Naive thymus-derived CD4-positive, alpha-beta T cell (primary cell): ENCODE measurements at regions not wholly inside any gene's neighbourhood (a gene's known extent, or its start where the extent isn't known, plus 50 kb on each side); places are given as distances from the start of the nearest gene placed in this dataset.

ENCODE experiments used
- ATAC-seq: fragments of 150-1000 bp; cut with Tn5 transposase; 2 replicates; pipeline ENCODE4 v1.10.0; 2021; ENCODE audit warnings: mild to moderate bottlenecking, moderate library complexity
- CTCF ChIA-PET: fragments of 350-600 bp; sonication (Branson Sonifier 250); formaldehyde crosslinking; loops from one replicate; lab custom pipeline; 2021; ENCODE audit warnings: antibody characterized with exemption; lab: Charles Lee
- POLR2A ChIA-PET: fragments of 350-600 bp; sonication (Branson Sonifier 250); formaldehyde crosslinking; loops from one replicate; lab custom pipeline; 2021; ENCODE audit warnings: antibody characterized with exemption, inconsistent platforms; lab: Charles Lee
- DNase-seq, 9 donors: peaks; one replicate each; pipeline versions ENCODE4 v3.0.0 to v3.0.0-alpha.2; 2020 to 2022; ENCODE audit warnings: mixed read lengths in 1 of 9
- H3K27ac ChIP-seq: one replicate; pipeline ENCODE4 v1.7.0; 2013; ENCODE audit warnings: mild to moderate bottlenecking, low read depth, low read length, moderate library complexity
- H3K27me3 ChIP-seq, 2 donors: one replicate each; pipeline ENCODE4 v1.7.0; 2013; ENCODE audit warnings: low read length in 2 of 2, mild to moderate bottlenecking in 2 of 2, moderate library complexity in 2 of 2; ENCODE audit not compliant: control insufficient read depth in 2 of 2, insufficient read depth in 2 of 2
- H3K36me3 ChIP-seq, 3 experiments: 1 replicate in 2 of 3; 2 replicates in 1 of 3; pipeline ENCODE4 v1.7.0; 2013; ENCODE audit warnings: low read length in 3 of 3, mild to moderate bottlenecking in 3 of 3, moderate library complexity in 1 of 3; ENCODE audit not compliant: insufficient read depth in 3 of 3, control insufficient read depth in 2 of 3
- H3K4me1 ChIP-seq, 2 donors: one replicate each; pipeline ENCODE4 v1.7.0; 2013; ENCODE audit warnings: low read length in 2 of 2, mild to moderate bottlenecking in 2 of 2, moderate library complexity in 1 of 2; ENCODE audit not compliant: control insufficient read depth in 2 of 2, insufficient read depth in 2 of 2
- H3K4me3 ChIP-seq: 2 replicates; pipeline ENCODE4 v1.7.0; 2013; ENCODE audit warnings: mild to moderate bottlenecking, low read length
- H3K9me3 ChIP-seq, 3 experiments: 1 replicate in 2 of 3; 2 replicates in 1 of 3; pipeline ENCODE4 v1.7.0; 2013; ENCODE audit warnings: low read length in 3 of 3; ENCODE audit not compliant: control insufficient read depth in 2 of 3
- H3K27ac Mint-ChIP-seq, 9 donors: one replicate each; pipeline ENCODE4 v1.8.0; 2020 to 2022; ENCODE audit warnings: mixed read lengths in 9 of 9, mild to moderate bottlenecking in 8 of 9, moderate library complexity in 5 of 9, inconsistent platforms in 2 of 9
- H3K27me3 Mint-ChIP-seq, 5 donors: one replicate each; pipeline ENCODE4 v1.8.0; 2021 to 2022; ENCODE audit warnings: mixed read lengths in 5 of 5, mild to moderate bottlenecking in 1 of 5
- H3K36me3 Mint-ChIP-seq, 5 donors: one replicate each; pipeline ENCODE4 v1.8.0; 2020 to 2022; ENCODE audit warnings: mixed read lengths in 5 of 5, mild to moderate bottlenecking in 3 of 5, inconsistent platforms in 1 of 5
- H3K4me1 Mint-ChIP-seq, 7 donors: one replicate each; pipeline ENCODE4 v1.8.0; 2020 to 2022; ENCODE audit warnings: mixed read lengths in 7 of 7, mild to moderate bottlenecking in 3 of 7, inconsistent platforms in 1 of 7
- H3K4me3 Mint-ChIP-seq, 10 donors: one replicate each; pipeline ENCODE4 v1.8.0; 2020 to 2022; ENCODE audit warnings: mild to moderate bottlenecking in 10 of 10, mixed read lengths in 10 of 10, moderate library complexity in 6 of 10, inconsistent platforms in 2 of 10
- H3K9me3 Mint-ChIP-seq, 11 donors: one replicate each; pipeline ENCODE4 v1.8.0; 2020 to 2022; ENCODE audit warnings: mixed read lengths in 11 of 11, mild to moderate bottlenecking in 4 of 11, inconsistent platforms in 1 of 11, moderate library complexity in 1 of 11
- intact Hi-C, 2 donors: fragments of 100-400 bp; cut with micrococcal nuclease; formaldehyde crosslinking; loops; one replicate each; pipeline ENCODE4 v1.15.1; 2023

- no peak for DNase-seq
- Histone ChIP-seq H3K27me3 (no peaks in the 10 kb centered on the region), H3K27ac (no peak overlapping the region), H3K4me3 (no peak overlapping the region), H3K4me1 (no peaks in the 10 kb centered on the region), H3K36me3 (no peaks in the 10 kb centered on the region), H3K9me3 (no peaks in the 10 kb centered on the region)
- Mint-ChIP-seq H3K27ac (no peak overlapping the region), H3K27me3 (peaks cover 0 to 23% (median 8%) of the 10 kb centered on the region in 5 donors), H3K36me3 (no peaks in the 10 kb centered on the region), H3K4me3 (no peak overlapping the region), H3K4me1 (no peaks in the 10 kb centered on the region), H3K9me3 (peaks cover 0 to 7% (median 0%) of the 10 kb centered on the region in 11 donors)
- intact Hi-C loops = no loop called here
- ChIA-PET CTCF (no interaction called here), POLR2A (no interaction called here)
- no peak for ATAC-seq
Observed at GRCh38 chr18:986051-986450, 81.4 kb downstream of the ADCYAP1 start.

DNA sequence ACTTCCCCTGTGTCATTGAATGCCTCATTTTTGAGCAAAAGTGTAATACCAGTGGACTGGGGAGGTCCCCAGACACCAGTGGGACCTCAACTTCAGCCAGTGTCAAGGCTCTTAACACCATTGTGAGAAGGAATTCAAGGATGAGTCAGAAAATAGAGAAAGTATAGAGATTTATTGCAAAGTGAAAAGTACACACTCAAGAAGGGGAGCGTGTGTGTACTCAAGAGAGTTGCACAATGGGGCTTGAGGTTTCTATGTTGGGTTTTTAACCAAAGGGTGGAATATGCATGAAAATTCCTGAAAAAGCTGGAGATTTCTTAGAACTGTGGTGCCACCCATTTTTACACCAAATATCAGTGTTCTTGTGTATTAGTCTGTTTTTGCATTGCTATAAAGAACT is 81.9 kb downstream of the ADCYAP1 start:
- Mint-ChIP-seq H3K4me3 (no peak overlapping the region), H3K36me3 (no peaks in the 10 kb centered on the region), H3K27me3 (peaks cover 0 to 27% (median 8%) of the 10 kb centered on the region in 5 donors), H3K4me1 (no peaks in the 10 kb centered on the region), H3K9me3 (peaks cover 0 to 7% (median 0%) of the 10 kb centered on the region in 11 donors), H3K27ac (no peak overlapping the region)
- POLR2A ChIA-PET = no interaction called here
- DNase-seq (no peak), ATAC-seq (no peak)
- H3K27me3 ChIP-seq = no peaks in the 10 kb centered on the region
- no peak overlapping the region for H3K4me3 ChIP-seq
- CTCF ChIA-PET = no interaction called here
- H3K9me3 ChIP-seq = no peaks in the 10 kb centered on the region
- intact Hi-C loops = no loop called here
- H3K27ac ChIP-seq = no peak overlapping the region
- H3K4me1 ChIP-seq = no peaks in the 10 kb centered on the region
- no peaks in the 10 kb centered on the region for H3K36me3 ChIP-seq

DNA sequence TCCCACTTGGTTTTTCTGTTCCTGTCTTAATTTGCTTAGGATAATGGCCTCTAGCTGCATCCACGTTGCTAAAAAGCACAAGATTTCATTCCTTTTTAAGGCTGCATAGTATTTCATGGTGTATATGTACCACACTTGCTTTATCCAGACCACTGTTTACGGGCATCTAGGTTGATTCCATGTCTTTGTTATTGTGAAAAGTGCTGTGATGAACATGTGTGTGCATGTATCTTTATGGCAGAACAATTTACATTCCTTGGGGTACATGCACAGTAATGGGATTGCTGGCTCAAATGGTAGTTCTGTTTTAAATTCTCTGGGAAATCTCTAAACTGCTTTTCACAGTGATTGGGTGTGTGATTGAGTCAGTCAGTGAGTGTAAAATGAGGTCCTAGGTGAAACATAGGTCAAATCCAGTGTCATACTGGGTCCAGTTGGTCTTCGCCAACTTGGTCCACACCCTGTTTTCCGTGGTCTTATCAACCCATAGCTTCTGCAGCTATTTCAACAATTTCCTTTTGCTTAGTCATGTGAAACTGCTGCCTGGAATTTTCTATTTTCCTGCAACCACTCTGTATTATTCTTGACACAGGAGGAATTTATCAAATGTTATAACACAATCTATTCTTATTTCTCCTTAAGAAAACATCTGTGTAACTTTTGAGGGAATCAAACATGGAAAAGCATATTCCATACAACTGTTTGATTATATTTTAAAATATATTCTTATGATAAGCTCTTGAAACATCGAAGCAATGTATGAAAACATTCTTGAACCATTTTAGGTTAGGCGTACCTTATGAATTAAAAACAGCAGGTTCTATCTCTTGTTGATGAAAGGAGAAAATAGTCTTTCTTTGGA is 82.9 kb downstream of the ADCYAP1 start:
- CTCF ChIA-PET = no interaction called here
- intact Hi-C loops = no loop called here
- H3K36me3 Mint-ChIP-seq = no peaks in the 10 kb centered on the region

GRCh38 chr18:989425-989824 is 84.8 kb downstream of the ADCYAP1 start:
- no peak overlapping the region for H3K27ac ChIP-seq
- no peak overlapping the region for H3K4me3 ChIP-seq
- DNase-seq (no peak), ATAC-seq (no peak)
- H3K9me3 ChIP-seq = no peaks in the 10 kb centered on the region
- ChIA-PET CTCF (no interaction called here), POLR2A (no interaction called here)
- Mint-ChIP-seq H3K36me3 (no peaks in the 10 kb centered on the region), H3K9me3 (peaks cover 0 to 9% (median 3%) of the 10 kb centered on the region in 11 donors), H3K27ac (no peak overlapping the region), H3K4me3 (no peak overlapping the region), H3K4me1 (no peaks in the 10 kb centered on the region), H3K27me3 (peaks cover 0 to 29% (median 14%) of the 10 kb centered on the region in 5 donors)
- intact Hi-C loops = no loop called here
- no peaks in the 10 kb centered on the region for H3K36me3 ChIP-seq
- H3K4me1 ChIP-seq = no peaks in the 10 kb centered on the region
- H3K27me3 ChIP-seq = no peaks in the 10 kb centered on the region

More for the DNA sequence above, 82.9 kb downstream of the ADCYAP1 start:
- POLR2A ChIA-PET = no interaction called here
- DNase-seq = no peak
- H3K4me3 Mint-ChIP-seq = no peak overlapping the region
- H3K9me3 ChIP-seq = no peaks in the 10 kb centered on the region
- H3K4me3 ChIP-seq = no peak overlapping the region
- H3K27ac Mint-ChIP-seq = no peak overlapping the region
- H3K4me1 ChIP-seq = no peaks in the 10 kb centered on the region
- H3K4me1 Mint-ChIP-seq = no peaks in the 10 kb centered on the region
- H3K27me3 Mint-ChIP-seq = peaks cover 0 to 29% (median 13%) of the 10 kb centered on the region in 5 donors
- no peaks in the 10 kb centered on the region for H3K27me3 ChIP-seq
- no peak overlapping the region for H3K27ac ChIP-seq
- ATAC-seq = no peak
- H3K9me3 Mint-ChIP-seq = peaks cover 0 to 7% (median 0%) of the 10 kb centered on the region in 11 donors
- H3K36me3 ChIP-seq = no peaks in the 10 kb centered on the region

DNA sequence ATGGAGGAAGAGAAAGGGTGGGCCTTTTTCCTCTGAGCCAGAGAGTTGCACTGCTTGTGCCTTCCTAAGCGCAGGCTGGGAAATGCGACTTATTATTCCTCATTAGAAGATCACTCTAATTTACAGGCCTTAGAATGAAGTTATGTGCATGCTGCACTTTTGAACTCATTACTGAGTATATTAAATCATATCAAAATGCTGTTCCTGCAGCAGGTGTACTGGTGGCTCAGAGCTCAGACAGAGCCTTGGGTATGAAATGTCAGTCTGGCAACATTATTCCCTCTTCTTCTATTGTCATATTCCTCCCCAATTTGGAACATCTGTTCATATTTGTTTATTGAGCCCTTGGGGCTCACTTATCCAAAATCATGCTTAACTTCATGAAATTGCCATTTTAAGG is 85.5 kb downstream of the ADCYAP1 start:
- Histone ChIP-seq H3K4me1 (no peaks in the 10 kb centered on the region), H3K9me3 (no peaks in the 10 kb centered on the region), H3K27me3 (no peaks in the 10 kb centered on the region), H3K27ac (no peak overlapping the region), H3K4me3 (no peak overlapping the region), H3K36me3 (no peaks in the 10 kb centered on the region)
- no peak for ATAC-seq
- Mint-ChIP-seq H3K27me3 (peaks cover 0 to 29% (median 18%) of the 10 kb centered on the region in 5 donors), H3K4me3 (no peak overlapping the region), H3K4me1 (no peaks in the 10 kb centered on the region), H3K27ac (no peak overlapping the region), H3K36me3 (peaks cover 0 to 4% (median 0%) of the 10 kb centered on the region in 5 donors), H3K9me3 (peaks cover 0 to 13% (median 6%) of the 10 kb centered on the region in 11 donors)
- intact Hi-C loops = loop anchor here in 1 of 2 donors (10.0 kb wide), 1 partner anchor 75 kb away; no protein-coding TSS in a partner anchor
- ChIA-PET CTCF (no interaction called here), POLR2A (no interaction called here)
- DNase-seq = no peak

- no peak for ATAC-seq
- no peak overlapping the region for H3K4me3 Mint-ChIP-seq
- Histone ChIP-seq H3K36me3 (no peaks in the 10 kb centered on the region), H3K9me3 (no peaks in the 10 kb centered on the region), H3K4me3 (no peak overlapping the region), H3K27ac (no peak overlapping the region), H3K4me1 (no peaks in the 10 kb centered on the region), H3K27me3 (no peaks in the 10 kb centered on the region)
- POLR2A ChIA-PET = no interaction called here
- no peak overlapping the region for H3K27ac Mint-ChIP-seq
- intact Hi-C loops = loop anchor here in 1 of 2 donors (10.0 kb wide), 1 partner anchor 73 kb away; no protein-coding TSS in a partner anchor
- DNase-seq = no peak
- H3K9me3 Mint-ChIP-seq = peaks cover 1 to 13% (median 6%) of the 10 kb centered on the region in 11 donors
- CTCF ChIA-PET = no interaction called here
- peaks cover 0 to 24% (median 17%) of the 10 kb centered on the region in 5 donors for H3K27me3 Mint-ChIP-seq
- no peaks in the 10 kb centered on the region for H3K4me1 Mint-ChIP-seq
- H3K36me3 Mint-ChIP-seq = peaks cover 0 to 4% (median 0%) of the 10 kb centered on the region in 5 donors
Observed at GRCh38 chr18:991441-991840, 86.8 kb downstream of the ADCYAP1 start.
